Prostate gland (tissue), 2 donors: ENCODE measurements at regions not wholly inside any gene's neighbourhood (a gene's known extent, or its start where the extent isn't known, plus 50 kb on each side); places are given as distances from the start of the nearest gene placed in this dataset.

Experiments
- DNase-seq: peaks from one replicate; pipeline ENCODE4 v3.0.0-alpha.2; 2019; ENCODE audit warnings: low spot score
- H3K27ac ChIP-seq, 2 donors: fragments of 200-600 bp; sonication (generic); 2 replicates each; pipeline ENCODE4 v1.5.1; 2017 to 2019
- H3K27me3 ChIP-seq: fragments of 200-600 bp; sonication (generic); replicated peaks from 2 replicates; pipeline ENCODE4 v1.5.1; 2019; ENCODE audit not compliant: insufficient read depth
- H3K36me3 ChIP-seq, 2 donors: fragments of 200-600 bp; sonication (generic); 1 replicate in 1 of 2; 2 replicates in 1 of 2; pipeline versions ENCODE4 v1.5.1 to v1.8.1; 2017 to 2019
- H3K4me1 ChIP-seq: fragments of 200-600 bp; sonication (generic); replicated peaks from 2 replicates; pipeline ENCODE4 v1.5.1; 2019
- H3K4me3 ChIP-seq, 2 donors: fragments of 200-600 bp; sonication (generic); 2 replicates each; pipeline ENCODE4 v1.5.1; 2017 to 2019
- H3K9me3 ChIP-seq: fragments of 200-600 bp; sonication (generic); 2 replicates; pipeline ENCODE4 v1.5.1; 2017
- CTCF ChIP-seq, 4 experiments: fragments of 200-600 bp in 2 of 4; fragments of 450-650 bp in 2 of 4; sonication (generic) in 2 of 4; IDR thresholded peaks; 1 replicate in 3 of 4; 2 replicates in 1 of 4; pipeline ENCODE4 v1.5.1; 2016 to 2019; ENCODE audit warnings: antibody characterized with exemption in 4 of 4, mild to moderate bottlenecking in 2 of 4, moderate library complexity in 2 of 4
- POLR2A ChIP-seq: fragments of 450-650 bp; IDR thresholded peaks from one replicate; pipeline ENCODE4 v1.6.1; 2016; ENCODE audit warnings: antibody characterized with exemption, mild to moderate bottlenecking
- POLR2AphosphoS5 ChIP-seq: sonication (generic); formaldehyde crosslinking; IDR thresholded peaks from one replicate; pipeline ENCODE4 v1.6.1; 2017; ENCODE audit warnings: antibody characterized with exemption
- WGBS: methylation state at CpG from one replicate; pipeline ENCODE4 v1.1.5; 2018; 5-methylcytosine and 5-hydroxymethylcytosine counted together
- intact Hi-C: fragments of 100-400 bp; cut with DNase I; formaldehyde crosslinking; loops from one replicate; pipeline ENCODE4 v1.14.2; 2022

- no peaks in the 10 kb centered on the region for H3K36me3 ChIP-seq
- no peak overlapping the region for H3K4me3 ChIP-seq
- intact Hi-C loops: no loop called here
- TF ChIP-seq CTCF (IDR thresholded peaks at IDR 0.05): no peak
- DNase-seq: no peak
- no peaks in the 10 kb centered on the region for H3K9me3 ChIP-seq
- no peak overlapping the region for H3K27ac ChIP-seq
- no peaks in the 10 kb centered on the region for H3K4me1 ChIP-seq
- WGBS: 84% methylated on average over 5 of the region's 5 CpGs
- no peaks in the 10 kb centered on the region for H3K27me3 ChIP-seq
Observed at GRCh38 chr3:22933051-22933840, 269.9 kb upstream of the UBE2E2 start.

- Histone ChIP-seq H3K9me3 (no peaks in the 10 kb centered on the region), H3K36me3 (no peaks in the 10 kb centered on the region), H3K4me1 (no peaks in the 10 kb centered on the region), H3K27me3 (no peaks in the 10 kb centered on the region), H3K4me3 (no peak overlapping the region), H3K27ac (no peak overlapping the region)
- TF ChIP-seq POLR2AphosphoS5: no peak
- TF ChIP-seq CTCF (IDR thresholded peaks at IDR 0.05): no peak
- no peak for TF ChIP-seq POLR2A
- intact Hi-C loops: no loop called here
- no peak for DNase-seq
Observed at GRCh38 chr3:22933841-22934116, 269.3 kb upstream of the UBE2E2 start.

- intact Hi-C loops: no loop called here
- no peak overlapping the region for H3K27ac ChIP-seq
- 98% methylated on average over 2 of the region's 2 CpGs for WGBS
- DNase-seq: no peak
- H3K9me3 ChIP-seq: no peaks in the 10 kb centered on the region
- no peaks in the 10 kb centered on the region for H3K36me3 ChIP-seq
- no peak for TF ChIP-seq CTCF (IDR thresholded peaks at IDR 0.05)
- no peak for TF ChIP-seq POLR2AphosphoS5
- TF ChIP-seq POLR2A: no peak
- H3K4me1 ChIP-seq: no peaks in the 10 kb centered on the region
- no peaks in the 10 kb centered on the region for H3K27me3 ChIP-seq
- no peak overlapping the region for H3K4me3 ChIP-seq
Observed at GRCh38 chr3:22935040-22935439, 268.1 kb upstream of the UBE2E2 start.

GRCh38 chr3:22937536-22937935 lies 265.6 kb upstream of the UBE2E2 start:
- no peaks in the 10 kb centered on the region for H3K27me3 ChIP-seq
- no peaks in the 10 kb centered on the region for H3K9me3 ChIP-seq
- no peaks in the 10 kb centered on the region for H3K36me3 ChIP-seq
- H3K4me1 ChIP-seq: no peaks in the 10 kb centered on the region
- DNase-seq: no peak
- no peak for TF ChIP-seq POLR2AphosphoS5
- H3K27ac ChIP-seq: no peak overlapping the region
- intact Hi-C loops: no loop called here
- no peak overlapping the region for H3K4me3 ChIP-seq

- intact Hi-C loops: no loop called here
- Histone ChIP-seq H3K36me3 (no peaks in the 10 kb centered on the region), H3K27ac (no peak overlapping the region), H3K4me3 (no peak overlapping the region), H3K4me1 (no peaks in the 10 kb centered on the region), H3K9me3 (no peaks in the 10 kb centered on the region), H3K27me3 (no peaks in the 10 kb centered on the region)
- TF ChIP-seq POLR2A (no peak), CTCF (IDR thresholded peaks at IDR 0.05) (no peak), POLR2AphosphoS5 (no peak)
- DNase-seq: no peak
- WGBS: 90% methylated on average over 5 of the region's 5 CpGs
Observed at GRCh38 chr3:22938739-22939138, 264.4 kb upstream of the UBE2E2 start.
